ENCODE measurements at regions not wholly inside any gene's neighbourhood (a gene's known extent, or its start where the extent isn't known, plus 50 kb on each side); places are given as distances from the start of the nearest gene placed in this dataset.

GRCh38 chr5:57695179-57695578 lies 212.6 kb upstream of the ACTBL2 start:
- DNase-seq, result no peak

GRCh38 chr5:57693488-57694305 lies 211.1 kb upstream of the ACTBL2 start:
- no peak for DNase-seq

- DNase-seq, result peak; percentile 42 to 61
Observed at GRCh38 chr5:57692582-57693487, 210.2 kb upstream of the ACTBL2 start.

GRCh38 chr5:57690724-57691123 lies 208.1 kb upstream of the ACTBL2 start:
- no peak for DNase-seq

GRCh38 chr5:57687596-57687995 lies 205.0 kb upstream of the ACTBL2 start:
- no peak for DNase-seq

- DNase-seq, result no peak
Observed at GRCh38 chr5:57685516-57686255, 203.1 kb upstream of the ACTBL2 start.

GRCh38 chr5:57684299-57684702 lies 201.7 kb upstream of the ACTBL2 start:
- no peak for DNase-seq

GRCh38 chr5:57683036-57683630 lies 200.5 kb upstream of the ACTBL2 start:
- no peak for DNase-seq

- DNase-seq, result no peak
Observed at GRCh38 chr5:57681942-57682341, 199.3 kb upstream of the ACTBL2 start.

- no peak for DNase-seq
Observed at GRCh38 chr5:57680686-57681085, 198.1 kb upstream of the ACTBL2 start.

GRCh38 chr5:57677235-57677634 lies 194.6 kb upstream of the ACTBL2 start:
- DNase-seq, result no peak

GRCh38 chr5:57676222-57677098 lies 193.8 kb upstream of the ACTBL2 start:
- DNase-seq, result no peak

GRCh38 chr5:57675236-57675635 lies 192.6 kb upstream of the ACTBL2 start:
- no peak for DNase-seq

GRCh38 chr5:57671371-57671770 lies 188.8 kb upstream of the ACTBL2 start:
- no peak for DNase-seq

- no peak for DNase-seq
Observed at GRCh38 chr5:57666582-57666981, 184.0 kb upstream of the ACTBL2 start.

- DNase-seq, result no peak
Observed at GRCh38 chr5:57665146-57665936, 182.7 kb upstream of the ACTBL2 start.

GRCh38 chr5:57664700-57665099 lies 182.1 kb upstream of the ACTBL2 start:
- no peak for DNase-seq

- no peak for DNase-seq
Observed at GRCh38 chr5:57663466-57663865, 180.9 kb upstream of the ACTBL2 start.

- DNase-seq, result no peak
Observed at GRCh38 chr5:57662991-57663390, 180.4 kb upstream of the ACTBL2 start.

- peak; percentile 27 to 40 for DNase-seq
Observed at GRCh38 chr5:57659886-57660285, 177.3 kb upstream of the ACTBL2 start.

- DNase-seq, result no peak
Observed at GRCh38 chr5:57658018-57658417, 175.4 kb upstream of the ACTBL2 start.
